ENCODE measurements at regions not wholly inside any gene's neighbourhood (a gene's known extent, or its start where the extent isn't known, plus 50 kb on each side); places are given as distances from the start of the nearest gene placed in this dataset.

- ChIA-PET POLR2A (no interaction called here), CTCF (no interaction called here), RAD21 (ENCODE audit: low non-redundant PET in 1 of 2, low total read pairs in 2 of 2, uncharacterized antibody in 2 of 2, unreplicated experiment in 2 of 2) (no interaction called here)
- DNase-seq (ENCODE audit: low read depth, low spot score) (no peak), ATAC-seq (no peak)
- H3K4me2 ChIP-seq (ENCODE audit: low read length) = no peak overlapping the region
- H3K9ac ChIP-seq (ENCODE audit: low read length) = no peak overlapping the region
- no peaks in the 10 kb centered on the region for H3K27me3 ChIP-seq (ENCODE audit: insufficient read depth, low read length)
- no peaks in the 10 kb centered on the region for H3K36me3 ChIP-seq (ENCODE audit: control insufficient read depth in 1 of 2, insufficient read depth in 2 of 2, low read length in 2 of 2)
- no TSS peak for BruUV-seq (replicated peaks)
- intact Hi-C loops (cut with micrococcal nuclease) = no loop called here
- H3K4me1 ChIP-seq (ENCODE audit: control insufficient read depth in 1 of 2, insufficient read depth in 2 of 2, low read length in 2 of 2) = no peaks in the 10 kb centered on the region
- H3K27ac ChIP-seq (ENCODE audit: low read depth, low read length) = no peak overlapping the region
- no peaks in the 10 kb centered on the region for H3K9me2 ChIP-seq (ENCODE audit: insufficient read depth)
- H3K4me3 ChIP-seq (replicated peaks in 1 of 2; ENCODE audit: low read depth in 1 of 2, low read length in 2 of 2) = no peak overlapping the region
- H3K9me3 ChIP-seq (ENCODE audit: control insufficient read depth in 1 of 2, insufficient read depth in 1 of 2, low read depth in 1 of 2, low read length in 2 of 2) = no peaks in the 10 kb centered on the region
- no peaks in the 10 kb centered on the region for H3K79me2 ChIP-seq (ENCODE audit: insufficient read depth, low read length)
- no peaks in the 10 kb centered on the region for H4K20me1 ChIP-seq (ENCODE audit: insufficient read depth)
- H2AFZ ChIP-seq (ENCODE audit: low read depth, low read length, poor library complexity, severe bottlenecking) = no peak overlapping the region
- no peak for TF ChIP-seq SP1 (IDR thresholded peaks at IDR 0.05; ENCODE audit: low read depth)
- TF ChIP-seq EZH2phosphoT487 (IDR thresholded peaks at IDR 0.05; ENCODE audit: borderline replicate concordance) = no peak
- TF ChIP-seq RAD21 (IDR thresholded peaks at IDR 0.05; ENCODE audit: low read depth) = no peak
- no peak for TF ChIP-seq REST (IDR thresholded peaks at IDR 0.05; ENCODE audit: low read depth)
- TF ChIP-seq JUND (IDR thresholded peaks at IDR 0.05) = no peak
- no peak for TF ChIP-seq CEBPB (IDR thresholded peaks at IDR 0.05; ENCODE audit: low read depth)
- TF ChIP-seq MAX (IDR thresholded peaks at IDR 0.05) = no peak
- no peak for TF ChIP-seq SRF (IDR thresholded peaks at IDR 0.05; ENCODE audit: low read depth)
- no peak for TF ChIP-seq CBX3 (IDR thresholded peaks at IDR 0.05; ENCODE audit: low read depth)
- no peak for TF ChIP-seq SIN3A (IDR thresholded peaks at IDR 0.05; ENCODE audit: low read depth)
- no peak for TF ChIP-seq POLR2AphosphoS5 (IDR thresholded peaks at IDR 0.05; ENCODE audit: low read depth, low read length)
These were observed 89.8 kb upstream of the PRPS1L1 start for GRCh38 chr7:18117482-18117881.
